ENCODE measurements at regions not wholly inside any gene's neighbourhood (a gene's known extent, or its start where the extent isn't known, plus 50 kb on each side); places are given as distances from the start of the nearest gene placed in this dataset.

- no peak for DNase-seq
Measured at GRCh38 chr7:110607050-110607857, 483.7 kb upstream of the LRRN3 start.

GRCh38 chr7:110609336-110609735 is 481.6 kb upstream of the LRRN3 start:
- DNase-seq: no peak

- DNase-seq: no peak
Measured at GRCh38 chr7:110612680-110613079, 478.2 kb upstream of the LRRN3 start.

Measured in islet precursor cell (in vitro differentiated cells).